ENCODE measurements at regions not wholly inside any gene's neighbourhood (a gene's known extent, or its start where the extent isn't known, plus 50 kb on each side); places are given as distances from the start of the nearest gene placed in this dataset.

- no peak for TF ChIP-seq CTCF (IDR thresholded peaks at IDR 0.05)
- intact Hi-C loops (cut with DNase I; ENCODE audit: low total_unique reads), result no loop called here
- DNase-seq, result no peak
- peaks cover 0 to 15% (median 3%) of the 10 kb centered on the region in 4 donors for H3K4me1 ChIP-seq
- no peak overlapping the region for H3K4me3 ChIP-seq
- H3K27me3 ChIP-seq, result no peaks in the 10 kb centered on the region
- H3K36me3 ChIP-seq, result no peaks in the 10 kb centered on the region
- no peak overlapping the region for H3K27ac ChIP-seq
- H3K9me3 ChIP-seq, result no peaks in the 10 kb centered on the region
These were observed 182.2 kb upstream of the FOXN2 start for GRCh38 chr2:48132271-48132625.

GRCh38 chr2:48134704-48135103 is 179.8 kb upstream of the FOXN2 start:
- H3K27ac ChIP-seq, result no peak overlapping the region
- intact Hi-C loops (cut with DNase I; ENCODE audit: low total_unique reads), result no loop called here
- TF ChIP-seq CTCF (IDR thresholded peaks at IDR 0.05), result no peak

GRCh38 chr2:48135797-48136196 is 178.7 kb upstream of the FOXN2 start:
- H3K4me3 ChIP-seq, result no peak overlapping the region
- no peak for DNase-seq
- H3K27ac ChIP-seq, result no peak overlapping the region
- TF ChIP-seq CTCF (IDR thresholded peaks at IDR 0.05), result no peak
- peaks cover 0 to 15% (median 3%) of the 10 kb centered on the region in 4 donors for H3K4me1 ChIP-seq
- intact Hi-C loops (cut with DNase I; ENCODE audit: low total_unique reads), result no loop called here
- no peaks in the 10 kb centered on the region for H3K9me3 ChIP-seq
- no peaks in the 10 kb centered on the region for H3K36me3 ChIP-seq
- no peaks in the 10 kb centered on the region for H3K27me3 ChIP-seq

More at GRCh38 chr2:48134704-48135103, 179.8 kb upstream of the FOXN2 start:
- no peak overlapping the region for H3K4me3 ChIP-seq
- DNase-seq, result no peak
- H3K9me3 ChIP-seq, result no peaks in the 10 kb centered on the region
- H3K27me3 ChIP-seq, result no peaks in the 10 kb centered on the region
- peaks cover 0 to 15% (median 3%) of the 10 kb centered on the region in 4 donors for H3K4me1 ChIP-seq
- H3K36me3 ChIP-seq, result no peaks in the 10 kb centered on the region

- no peak overlapping the region for H3K27ac ChIP-seq
- DNase-seq, result no peak
- H3K36me3 ChIP-seq, result no peaks in the 10 kb centered on the region
- no peak overlapping the region for H3K4me3 ChIP-seq
- intact Hi-C loops (cut with DNase I; ENCODE audit: low total_unique reads), result no loop called here
- no peaks in the 10 kb centered on the region for H3K27me3 ChIP-seq
- H3K4me1 ChIP-seq, result no peaks in the 10 kb centered on the region
- no peak for TF ChIP-seq CTCF (IDR thresholded peaks at IDR 0.05)
- H3K9me3 ChIP-seq, result no peaks in the 10 kb centered on the region
These were observed 176.7 kb upstream of the FOXN2 start for GRCh38 chr2:48137829-48138228.

- intact Hi-C loops (cut with DNase I; ENCODE audit: low total_unique reads), result no loop called here
- TF ChIP-seq CTCF (IDR thresholded peaks at IDR 0.05), result no peak
- H3K27ac ChIP-seq, result no peak overlapping the region
- no peaks in the 10 kb centered on the region for H3K9me3 ChIP-seq
- H3K27me3 ChIP-seq, result no peaks in the 10 kb centered on the region
- H3K4me3 ChIP-seq, result no peak overlapping the region
- H3K4me1 ChIP-seq, result no peaks in the 10 kb centered on the region
- no peak for DNase-seq
- no peaks in the 10 kb centered on the region for H3K36me3 ChIP-seq
These were observed 175.6 kb upstream of the FOXN2 start for GRCh38 chr2:48138898-48139297.

GRCh38 chr2:48140586-48140985 is 173.9 kb upstream of the FOXN2 start:
- no peak for DNase-seq
- Histone ChIP-seq H3K27ac (no peak overlapping the region), H3K27me3 (no peaks in the 10 kb centered on the region), H3K4me3 (no peak overlapping the region), H3K36me3 (no peaks in the 10 kb centered on the region), H3K4me1 (peaks cover 0 to 5% (median 0%) of the 10 kb centered on the region in 4 donors), H3K9me3 (no peaks in the 10 kb centered on the region)
- TF ChIP-seq CTCF (IDR thresholded peaks at IDR 0.05), result no peak
- intact Hi-C loops (cut with DNase I; ENCODE audit: low total_unique reads), result no loop called here

Measured in tibial artery (tissue), 4 donors.